Body of pancreas (tissue), 4 donors: ENCODE measurements at regions not wholly inside any gene's neighbourhood (a gene's known extent, or its start where the extent isn't known, plus 50 kb on each side); places are given as distances from the start of the nearest gene placed in this dataset.

Experiments
- POLR2A ChIP-seq, 3 donors: fragments of 450-650 bp; IDR thresholded peaks; one replicate each; pipeline ENCODE4 v1.6.1; 2016; ENCODE audit warnings: antibody characterized with exemption in 3 of 3, mild to moderate bottlenecking in 2 of 3
- TF ChIP-seq, protein P1 (sequence below), 7 experiments: fragments of 450-650 bp in 4 of 7; fragments of 200-600 bp in 3 of 7; sonication (generic) in 3 of 7; IDR thresholded peaks; one replicate each; pipeline ENCODE4 v1.5.1; 2016 to 2019; ENCODE audit warnings: antibody characterized with exemption in 7 of 7

DNA sequence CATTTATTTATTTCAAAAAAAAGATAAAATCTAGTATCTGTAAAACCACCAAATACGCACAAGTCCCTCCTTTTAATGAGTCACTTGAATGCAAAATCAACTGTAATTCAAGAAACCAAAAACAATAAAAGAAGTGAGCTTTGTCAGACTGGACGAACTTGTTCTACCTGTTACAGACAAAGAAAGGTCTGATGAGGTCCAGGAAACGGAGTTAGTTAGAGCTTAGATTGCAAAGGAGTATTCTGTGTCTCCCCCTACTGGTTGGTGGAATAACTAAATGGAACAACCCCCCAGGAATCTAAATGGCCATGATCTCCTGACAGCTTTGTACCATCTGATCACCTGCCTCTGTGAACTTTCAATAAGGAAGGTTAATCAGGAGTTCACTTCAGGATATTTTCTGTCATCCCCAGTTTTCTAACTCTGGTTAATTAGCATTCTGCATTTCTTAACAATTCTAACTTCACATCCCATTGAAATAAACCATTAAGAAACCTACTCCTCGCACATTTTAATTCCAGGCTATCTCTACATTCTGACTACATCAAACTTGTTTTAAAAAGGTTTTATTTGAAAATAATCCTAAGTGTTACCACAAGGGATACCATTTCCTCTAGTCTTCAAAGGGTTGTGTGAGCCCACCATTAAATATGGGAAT is 333.0 kb upstream of the SATB1 start:
- TF ChIP-seq, protein P1, sequence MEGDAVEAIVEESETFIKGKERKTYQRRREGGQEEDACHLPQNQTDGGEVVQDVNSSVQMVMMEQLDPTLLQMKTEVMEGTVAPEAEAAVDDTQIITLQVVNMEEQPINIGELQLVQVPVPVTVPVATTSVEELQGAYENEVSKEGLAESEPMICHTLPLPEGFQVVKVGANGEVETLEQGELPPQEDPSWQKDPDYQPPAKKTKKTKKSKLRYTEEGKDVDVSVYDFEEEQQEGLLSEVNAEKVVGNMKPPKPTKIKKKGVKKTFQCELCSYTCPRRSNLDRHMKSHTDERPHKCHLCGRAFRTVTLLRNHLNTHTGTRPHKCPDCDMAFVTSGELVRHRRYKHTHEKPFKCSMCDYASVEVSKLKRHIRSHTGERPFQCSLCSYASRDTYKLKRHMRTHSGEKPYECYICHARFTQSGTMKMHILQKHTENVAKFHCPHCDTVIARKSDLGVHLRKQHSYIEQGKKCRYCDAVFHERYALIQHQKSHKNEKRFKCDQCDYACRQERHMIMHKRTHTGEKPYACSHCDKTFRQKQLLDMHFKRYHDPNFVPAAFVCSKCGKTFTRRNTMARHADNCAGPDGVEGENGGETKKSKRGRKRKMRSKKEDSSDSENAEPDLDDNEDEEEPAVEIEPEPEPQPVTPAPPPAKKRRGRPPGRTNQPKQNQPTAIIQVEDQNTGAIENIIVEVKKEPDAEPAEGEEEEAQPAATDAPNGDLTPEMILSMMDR (IDR thresholded peaks at IDR 0.05), result peak; percentile 28 to 95 (median 91)
- no peak for TF ChIP-seq POLR2A (IDR thresholded peaks at IDR 0.05)
